GM12878 (cell line): ENCODE measurements at regions not wholly inside any gene's neighbourhood (a gene's known extent, or its start where the extent isn't known, plus 50 kb on each side); places are given as distances from the start of the nearest gene placed in this dataset.

Experiments used
- ATAC-seq: fragments of 200-7000 bp; cut with Tn5 transposase; 3 replicates; pipeline ENCODE4 v1.9.1; 2020; ENCODE audit warnings: mild to moderate bottlenecking, moderate library complexity
- BruUV-seq: library from RNA; stranded (reverse); fragments of 400-500 nt; replicated peaks from 2 replicates; lab custom pipeline; 2021; lab: Mats Ljungman, UMichigan
- CTCF ChIA-PET: fragments of 300-600 bp; sonication (Branson Sonifier 250); formaldehyde crosslinking; extraction: SDS; loops from one replicate; lab custom pipeline; 2021; ENCODE audit warnings: inconsistent platforms; lab: Yijun Ruan, JAX
- POLR2A ChIA-PET: fragments of 350-600 bp; formaldehyde crosslinking; extraction: SDS; loops from one replicate; lab custom pipeline; 2021; ENCODE audit warnings: inconsistent platforms; lab: Charles Lee
- RAD21 ChIA-PET: fragments of 300-600 bp; sonication (Branson Sonifier 250); formaldehyde crosslinking; loops from one replicate; lab custom pipeline; 2023; ENCODE audit warnings: antibody characterized with exemption; ENCODE audit not compliant: unreplicated experiment; lab: Charles Lee
- SMC1A ChIA-PET: fragments of 300-600 bp; sonication (Branson Sonifier 250); formaldehyde crosslinking; loops from one replicate; lab custom pipeline; 2023; ENCODE audit not compliant: unreplicated experiment, uncharacterized antibody; lab: Charles Lee
- DNase-seq: peaks from one replicate; pipeline ENCODE4 v3.0.0-alpha.2; 2011; ENCODE audit warnings: low read depth, low spot score
- FAIRE-seq: peaks from 3 replicates; lab custom pipeline; 2011; peaks lifted over from hg19 to GRCh38; lab: Jason Lieb, UNC
- H2AFZ ChIP-seq: 2 replicates; pipeline ENCODE4 v1.6.0; 2011; ENCODE audit warnings: low read depth, low read length, control low read depth; ENCODE audit not compliant: control insufficient read depth
- H3K27ac ChIP-seq: 2 replicates; pipeline ENCODE4 v1.5.1; 2011; ENCODE audit warnings: control low read depth; ENCODE audit not compliant: control insufficient read depth, insufficient read depth
- H3K27me3 ChIP-seq, 2 experiments: replicated peaks in 1 of 2; 2 replicates each; pipeline versions ENCODE4 v1.6.0 to v1.6.1; 2011; ENCODE audit warnings: low read length in 1 of 2; ENCODE audit not compliant: control insufficient read depth in 2 of 2, insufficient read depth in 2 of 2
- H3K36me3 ChIP-seq, 2 experiments: 2 replicates each; pipeline ENCODE4 v1.5.1; 2011; ENCODE audit warnings: low read length in 1 of 2; ENCODE audit not compliant: control insufficient read depth in 2 of 2, insufficient read depth in 2 of 2
- H3K4me1 ChIP-seq: 2 replicates; pipeline ENCODE4 v1.6.1; 2011; ENCODE audit warnings: mild to moderate bottlenecking, low read length, moderate library complexity, mixed read lengths; ENCODE audit not compliant: control insufficient read depth, insufficient read depth
- H3K4me2 ChIP-seq: 2 replicates; pipeline ENCODE4 v1.6.0; 2011; ENCODE audit warnings: control low read depth; ENCODE audit not compliant: control insufficient read depth, insufficient read depth
- H3K4me3 ChIP-seq: fragments of 200-600 bp; sonication (generic); 2 replicates; pipeline ENCODE4 v1.5.1; 2016
- H3K79me2 ChIP-seq: 2 replicates; pipeline ENCODE4 v1.6.0; 2011; ENCODE audit warnings: low read length; ENCODE audit not compliant: control insufficient read depth, insufficient read depth
- H3K9ac ChIP-seq: 2 replicates; pipeline ENCODE4 v1.8.0; 2011; ENCODE audit warnings: low read length, control low read depth, mixed read lengths; ENCODE audit not compliant: control insufficient read depth, insufficient read depth
- H3K9me3 ChIP-seq: replicated peaks from 3 replicates; pipeline ENCODE4 v1.5.1; 2011; ENCODE audit warnings: mild to moderate bottlenecking, low read length; ENCODE audit not compliant: control insufficient read depth, insufficient read depth
- H4K20me1 ChIP-seq: 2 replicates; pipeline ENCODE4 v1.6.0; 2011; ENCODE audit not compliant: control insufficient read depth, insufficient read depth
- BCLAF1 ChIP-seq: fragments of 450-650 bp; IDR thresholded peaks from 2 replicates; pipeline ENCODE4 v1.6.1; 2017; ENCODE audit warnings: antibody characterized with exemption, mild to moderate bottlenecking, moderate library complexity
- CREM ChIP-seq: IDR thresholded peaks from 2 replicates; pipeline ENCODE4 v1.6.1; 2014; ENCODE audit warnings: antibody characterized with exemption, low read depth
- E2F8 ChIP-seq: fragments of 450-650 bp; IDR thresholded peaks from 2 replicates; pipeline ENCODE4 v1.6.1; 2018; ENCODE audit warnings: mild to moderate bottlenecking, low read depth, moderate library complexity; ENCODE audit not compliant: partially characterized antibody
- GABPA ChIP-seq: IDR thresholded peaks from 2 replicates; pipeline ENCODE4 v1.6.1; 2014; ENCODE audit warnings: antibody characterized with exemption, low read depth, mild to moderate bottlenecking, inconsistent platforms
- IKZF2 ChIP-seq, 2 experiments: fragments of 450-650 bp; IDR thresholded peaks; 2 replicates each; pipeline ENCODE4 v1.6.1; 2017; ENCODE audit warnings: mild to moderate bottlenecking in 2 of 2, moderate library complexity in 2 of 2
- NR2C1 ChIP-seq: fragments of 450-650 bp; IDR thresholded peaks from 2 replicates; pipeline ENCODE4 v1.6.1; 2017; ENCODE audit warnings: antibody characterized with exemption, mild to moderate bottlenecking, moderate library complexity
- NRF1 ChIP-seq: conservative IDR thresholded peaks from 2 replicates; pipeline ENCODE4 v1.6.1; 2011; ENCODE audit warnings: mild to moderate bottlenecking, low read depth, low read length, improper control_type of control experiment
- ZNF622 ChIP-seq: fragments of 450-650 bp; IDR thresholded peaks from 2 replicates; pipeline ENCODE4 v1.6.1; 2017; ENCODE audit warnings: mild to moderate bottlenecking, inconsistent platforms
- WGBS: methylation state at CpG from one replicate; pipeline ENCODE4 v1.1.6; 2016; ENCODE audit warnings: low lambda C conversion rate; ENCODE audit not compliant: insufficient replicate concordance, insufficient coverage; ENCODE audit errors: missing lambda C conversion rate; 5-methylcytosine and 5-hydroxymethylcytosine counted together
- in situ Hi-C: fragments of 300-500 bp; cut with MboI; formaldehyde crosslinking; loops from 9 replicates; pipeline ENCODE4 v1.14.3; 2018; ENCODE audit warnings: mixed read lengths
- intact Hi-C: fragments of 100-400 bp; cut with micrococcal nuclease; formaldehyde crosslinking; loops from one replicate; pipeline ENCODE4 v1.14.2; 2022; ENCODE audit not compliant: unreplicated experiment
- TF ChIP-seq, protein P1 (sequence below): fragments of 450-650 bp; IDR thresholded peaks from 2 replicates; pipeline ENCODE4 v1.6.1; 2016; ENCODE audit warnings: mild to moderate bottlenecking
- TF ChIP-seq, protein P2 (sequence below): IDR thresholded peaks from 2 replicates; pipeline ENCODE4 v1.6.1; 2011; ENCODE audit warnings: borderline replicate concordance, low read depth, mild to moderate bottlenecking, moderate library complexity, mixed read lengths, low read length; ENCODE audit not compliant: insufficient read depth; ENCODE audit errors: extremely low read length

GRCh38 chr11:10380921-10381320, 74.1 kb upstream of the AMPD3 start:
- H3K4me1 ChIP-seq = no peaks in the 10 kb centered on the region
- CTCF ChIA-PET = interaction anchor here (1.5 kb wide), 1 partner anchor 15 kb away, joined by 6 read pairs; no protein-coding TSS in a partner anchor
- no TSS peak for BruUV-seq
- no peak for DNase-seq
- H3K9me3 ChIP-seq = no peaks in the 10 kb centered on the region; the same call in 2 of the 3 replicates
- FAIRE-seq = no peak
- no peak for ATAC-seq
- H3K9ac ChIP-seq = no peak overlapping the region
- H3K36me3 ChIP-seq = no peaks in the 10 kb centered on the region
- WGBS = 25% methylated on average over 4 of the region's 4 CpGs
- no peak overlapping the region for H3K4me3 ChIP-seq
- H4K20me1 ChIP-seq = no peaks in the 10 kb centered on the region
- intact Hi-C loops (no loop called here), in situ Hi-C loops (no loop called here)
- no peak overlapping the region for H3K4me2 ChIP-seq
- POLR2A ChIA-PET = no interaction called here
- SMC1A ChIA-PET = no interaction called here
- RAD21 ChIA-PET = no interaction called here
- no peak overlapping the region for H3K27ac ChIP-seq
- no peak overlapping the region for H2AFZ ChIP-seq
- H3K79me2 ChIP-seq = no peaks in the 10 kb centered on the region
- H3K27me3 ChIP-seq = no peaks in the 10 kb centered on the region
- TF ChIP-seq, protein P1, sequence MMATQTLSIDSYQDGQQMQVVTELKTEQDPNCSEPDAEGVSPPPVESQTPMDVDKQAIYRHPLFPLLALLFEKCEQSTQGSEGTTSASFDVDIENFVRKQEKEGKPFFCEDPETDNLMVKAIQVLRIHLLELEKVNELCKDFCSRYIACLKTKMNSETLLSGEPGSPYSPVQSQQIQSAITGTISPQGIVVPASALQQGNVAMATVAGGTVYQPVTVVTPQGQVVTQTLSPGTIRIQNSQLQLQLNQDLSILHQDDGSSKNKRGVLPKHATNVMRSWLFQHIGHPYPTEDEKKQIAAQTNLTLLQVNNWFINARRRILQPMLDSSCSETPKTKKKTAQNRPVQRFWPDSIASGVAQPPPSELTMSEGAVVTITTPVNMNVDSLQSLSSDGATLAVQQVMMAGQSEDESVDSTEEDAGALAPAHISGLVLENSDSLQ = no peak

DNA sequence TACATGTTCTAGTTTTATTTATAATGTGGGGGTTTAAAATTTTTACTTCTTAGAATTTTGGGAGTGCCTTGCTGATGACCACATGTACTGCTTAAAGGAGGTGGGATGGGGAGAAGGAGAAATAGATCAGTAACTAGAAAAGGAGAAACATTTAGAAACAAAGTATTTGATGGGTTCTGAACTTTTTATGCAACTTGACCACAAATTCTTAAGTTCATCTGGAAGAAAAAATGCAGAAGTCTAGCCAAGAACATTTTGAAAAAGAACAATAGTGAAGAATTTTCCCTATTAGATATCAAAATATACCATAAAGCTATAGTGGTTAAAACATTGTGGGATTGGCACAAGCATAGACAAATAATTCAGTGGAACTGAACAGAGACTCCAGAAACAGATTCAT, 73.3 kb upstream of the AMPD3 start:
- no TSS peak for BruUV-seq
- ChIA-PET RAD21 (no interaction called here), POLR2A (no interaction called here), SMC1A (no interaction called here), CTCF (interaction anchor here (1.5 kb wide), 1 partner anchor 16 kb away, joined by 6 read pairs; no protein-coding TSS in a partner anchor)
- FAIRE-seq (no peak), ATAC-seq (no peak), DNase-seq (no peak)
- Histone ChIP-seq H3K4me1 (no peaks in the 10 kb centered on the region), H3K9me3 (no peaks in the 10 kb centered on the region; the same call in 2 of the 3 replicates), H3K4me3 (no peak overlapping the region), H3K4me2 (no peak overlapping the region), H3K79me2 (no peaks in the 10 kb centered on the region), H3K27ac (no peak overlapping the region), H4K20me1 (no peaks in the 10 kb centered on the region), H3K9ac (no peak overlapping the region), H3K36me3 (no peaks in the 10 kb centered on the region), H3K27me3 (no peaks in the 10 kb centered on the region), H2AFZ (no peak overlapping the region)
- intact Hi-C loops (no loop called here), in situ Hi-C loops (no loop called here)
- TF ChIP-seq NRF1 (no peak), ZNF622 (no peak), BCLAF1 (no peak), GABPA (no peak), IKZF2 (IDR thresholded peaks at IDR 0.05) (no peak), NR2C1 (no peak), CREM (no peak), E2F8 (no peak)
- TF ChIP-seq, protein P2, sequence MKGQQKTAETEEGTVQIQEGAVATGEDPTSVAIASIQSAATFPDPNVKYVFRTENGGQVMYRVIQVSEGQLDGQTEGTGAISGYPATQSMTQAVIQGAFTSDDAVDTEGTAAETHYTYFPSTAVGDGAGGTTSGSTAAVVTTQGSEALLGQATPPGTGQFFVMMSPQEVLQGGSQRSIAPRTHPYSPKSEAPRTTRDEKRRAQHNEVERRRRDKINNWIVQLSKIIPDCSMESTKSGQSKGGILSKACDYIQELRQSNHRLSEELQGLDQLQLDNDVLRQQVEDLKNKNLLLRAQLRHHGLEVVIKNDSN = no peak
